Esophagus muscularis mucosa (tissue), 3 donors: ENCODE measurements at regions not wholly inside any gene's neighbourhood (a gene's known extent, or its start where the extent isn't known, plus 50 kb on each side); places are given as distances from the start of the nearest gene placed in this dataset.

Experiments
- POLR2A ChIP-seq: fragments of 450-650 bp; IDR thresholded peaks from one replicate; pipeline ENCODE4 v1.6.1; 2017; ENCODE audit warnings: antibody characterized with exemption, moderate library complexity, mild to moderate bottlenecking, low read depth
- POLR2AphosphoS5 ChIP-seq, 2 donors: sonication (generic); formaldehyde crosslinking; IDR thresholded peaks; one replicate each; pipeline ENCODE4 v1.6.1; 2017; ENCODE audit warnings: antibody characterized with exemption in 2 of 2
- TF ChIP-seq, protein P1 (sequence below), 3 experiments: fragments of 200-600 bp in 2 of 3; fragments of 450-650 bp in 1 of 3; sonication (generic) in 2 of 3; IDR thresholded peaks; one replicate each; pipeline ENCODE4 v1.5.1; 2017 to 2019; ENCODE audit warnings: antibody characterized with exemption in 3 of 3, mild to moderate bottlenecking in 2 of 3, moderate library complexity in 1 of 3

DNA sequence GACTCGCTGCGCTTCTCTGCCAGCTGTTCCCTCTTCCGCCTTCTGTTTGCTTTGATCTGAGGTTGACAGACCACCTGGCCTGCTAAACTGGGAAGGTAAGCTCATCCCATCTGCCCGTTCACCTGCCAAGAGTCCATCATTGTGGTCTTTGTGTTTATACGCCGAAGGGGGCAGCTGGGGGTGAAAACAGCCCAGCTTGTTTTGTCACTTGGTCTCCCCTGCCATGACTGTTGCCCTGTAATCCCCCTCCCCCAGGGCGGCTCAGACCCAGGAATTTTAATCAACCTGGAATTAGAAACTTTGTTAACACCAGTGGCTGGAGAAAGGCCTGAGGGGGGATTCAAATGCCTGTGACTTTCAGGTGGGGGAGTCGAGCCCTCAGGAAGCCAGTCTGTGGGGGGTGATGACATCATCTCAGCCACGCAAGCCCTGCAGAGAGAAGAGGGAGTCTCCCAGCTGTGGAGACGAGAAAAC, 333.3 kb downstream of the BCOR start:
- TF ChIP-seq, protein P1, sequence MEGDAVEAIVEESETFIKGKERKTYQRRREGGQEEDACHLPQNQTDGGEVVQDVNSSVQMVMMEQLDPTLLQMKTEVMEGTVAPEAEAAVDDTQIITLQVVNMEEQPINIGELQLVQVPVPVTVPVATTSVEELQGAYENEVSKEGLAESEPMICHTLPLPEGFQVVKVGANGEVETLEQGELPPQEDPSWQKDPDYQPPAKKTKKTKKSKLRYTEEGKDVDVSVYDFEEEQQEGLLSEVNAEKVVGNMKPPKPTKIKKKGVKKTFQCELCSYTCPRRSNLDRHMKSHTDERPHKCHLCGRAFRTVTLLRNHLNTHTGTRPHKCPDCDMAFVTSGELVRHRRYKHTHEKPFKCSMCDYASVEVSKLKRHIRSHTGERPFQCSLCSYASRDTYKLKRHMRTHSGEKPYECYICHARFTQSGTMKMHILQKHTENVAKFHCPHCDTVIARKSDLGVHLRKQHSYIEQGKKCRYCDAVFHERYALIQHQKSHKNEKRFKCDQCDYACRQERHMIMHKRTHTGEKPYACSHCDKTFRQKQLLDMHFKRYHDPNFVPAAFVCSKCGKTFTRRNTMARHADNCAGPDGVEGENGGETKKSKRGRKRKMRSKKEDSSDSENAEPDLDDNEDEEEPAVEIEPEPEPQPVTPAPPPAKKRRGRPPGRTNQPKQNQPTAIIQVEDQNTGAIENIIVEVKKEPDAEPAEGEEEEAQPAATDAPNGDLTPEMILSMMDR (IDR thresholded peaks at IDR 0.05): no peak
- TF ChIP-seq POLR2A: no peak
- TF ChIP-seq POLR2AphosphoS5 (IDR thresholded peaks at IDR 0.05): no peak
